Keratinocyte (primary cell): ENCODE measurements at regions not wholly inside any gene's neighbourhood (a gene's known extent, or its start where the extent isn't known, plus 50 kb on each side); places are given as distances from the start of the nearest gene placed in this dataset.

Experiments
- EZH2 ChIP-seq: IDR thresholded peaks from one replicate; pipeline ENCODE4 v1.6.1; 2012; ENCODE audit warnings: inconsistent platforms, mild to moderate bottlenecking, low read length, moderate library complexity
- TF ChIP-seq, protein P1 (sequence below), 3 experiments: IDR thresholded peaks in 1 of 3; conservative IDR thresholded peaks in 1 of 3; optimal IDR thresholded peaks in 1 of 3; 2 replicates in 2 of 3; 3 replicates in 1 of 3; pipeline versions ENCODE3 to v1.5.1; 2011; ENCODE audit warnings: low read length in 3 of 3, mild to moderate bottlenecking in 3 of 3, moderate library complexity in 2 of 3, control low read depth in 1 of 3, inconsistent platforms in 1 of 3; ENCODE audit not compliant: insufficient read depth in 2 of 3; ENCODE audit errors: extremely low read depth in 1 of 3

DNA sequence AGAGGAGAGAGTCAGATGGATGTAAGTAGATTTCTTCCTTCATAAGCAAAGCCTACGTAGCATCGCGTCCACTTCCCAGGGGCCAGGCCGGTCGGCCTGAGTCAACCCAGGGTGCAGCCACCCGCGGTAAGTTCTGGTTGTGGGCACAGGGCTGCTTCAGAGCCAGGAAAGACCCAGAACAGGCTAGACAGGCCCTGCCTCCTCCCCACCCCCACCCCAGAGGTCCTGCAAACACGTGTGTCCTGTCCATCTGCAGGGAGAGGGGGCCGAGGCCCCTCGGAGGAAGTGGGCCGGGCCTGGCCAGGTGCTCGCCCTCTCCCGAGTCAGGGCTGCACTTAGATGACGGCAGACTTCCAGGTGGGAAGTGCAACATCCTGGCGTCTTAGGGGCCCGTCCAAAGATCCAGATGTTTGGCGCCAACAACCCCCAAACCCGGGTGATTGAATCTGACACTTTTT is 100.8 kb upstream of the ALDH1A3 start:
- TF ChIP-seq, protein P1, sequence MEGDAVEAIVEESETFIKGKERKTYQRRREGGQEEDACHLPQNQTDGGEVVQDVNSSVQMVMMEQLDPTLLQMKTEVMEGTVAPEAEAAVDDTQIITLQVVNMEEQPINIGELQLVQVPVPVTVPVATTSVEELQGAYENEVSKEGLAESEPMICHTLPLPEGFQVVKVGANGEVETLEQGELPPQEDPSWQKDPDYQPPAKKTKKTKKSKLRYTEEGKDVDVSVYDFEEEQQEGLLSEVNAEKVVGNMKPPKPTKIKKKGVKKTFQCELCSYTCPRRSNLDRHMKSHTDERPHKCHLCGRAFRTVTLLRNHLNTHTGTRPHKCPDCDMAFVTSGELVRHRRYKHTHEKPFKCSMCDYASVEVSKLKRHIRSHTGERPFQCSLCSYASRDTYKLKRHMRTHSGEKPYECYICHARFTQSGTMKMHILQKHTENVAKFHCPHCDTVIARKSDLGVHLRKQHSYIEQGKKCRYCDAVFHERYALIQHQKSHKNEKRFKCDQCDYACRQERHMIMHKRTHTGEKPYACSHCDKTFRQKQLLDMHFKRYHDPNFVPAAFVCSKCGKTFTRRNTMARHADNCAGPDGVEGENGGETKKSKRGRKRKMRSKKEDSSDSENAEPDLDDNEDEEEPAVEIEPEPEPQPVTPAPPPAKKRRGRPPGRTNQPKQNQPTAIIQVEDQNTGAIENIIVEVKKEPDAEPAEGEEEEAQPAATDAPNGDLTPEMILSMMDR (optimal IDR thresholded peaks at IDR 0.05 in 1 of 3, IDR thresholded peaks at IDR 0.05 in 1 of 3, conservative IDR thresholded peaks at IDR 0.05 in 1 of 3; ENCODE audit: extremely low read depth in 1 of 3, insufficient read depth in 2 of 3, low read length in 3 of 3), result no peak
- TF ChIP-seq EZH2, result no peak
